Activated CD8-positive, alpha-beta memory T cell treated with anti-CD3 and anti-CD28 coated beads for 4 hours (primary cell): ENCODE measurements at regions not wholly inside any gene's neighbourhood (a gene's known extent, or its start where the extent isn't known, plus 50 kb on each side); places are given as distances from the start of the nearest gene placed in this dataset.

ENCODE experiments used
- DNase-seq, 2 donors: peaks; one replicate each; pipeline ENCODE4 v3.0.0-alpha.2; 2020; ENCODE audit warnings: low read depth in 2 of 2

GRCh38 chr3:174644287-174644686 is 214.8 kb upstream of the NAALADL2 start:
- no peak for DNase-seq

GRCh38 chr3:174651951-174652350 is 207.2 kb upstream of the NAALADL2 start:
- no peak for DNase-seq

GRCh38 chr3:174659511-174659910 is 199.6 kb upstream of the NAALADL2 start:
- no peak for DNase-seq

DNA sequence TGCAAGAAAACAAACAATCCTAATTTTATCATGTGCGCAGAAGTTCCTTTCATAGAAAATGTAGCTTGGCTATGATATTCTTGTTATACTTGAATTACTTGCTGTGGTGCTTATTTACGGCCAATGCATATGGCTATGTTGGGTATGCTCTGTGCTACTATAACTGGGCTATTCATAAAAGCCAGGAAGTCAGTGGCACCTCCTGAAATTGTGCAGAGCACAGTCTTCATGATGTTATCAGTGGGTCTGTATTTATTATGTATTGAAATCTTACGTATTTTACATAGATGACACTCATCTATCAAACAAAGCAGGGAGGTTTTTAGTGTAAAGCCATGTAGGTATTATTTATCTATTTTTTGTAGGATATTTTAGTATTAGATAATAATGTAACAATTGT is 196.5 kb upstream of the NAALADL2 start:
- DNase-seq, result no peak

DNA sequence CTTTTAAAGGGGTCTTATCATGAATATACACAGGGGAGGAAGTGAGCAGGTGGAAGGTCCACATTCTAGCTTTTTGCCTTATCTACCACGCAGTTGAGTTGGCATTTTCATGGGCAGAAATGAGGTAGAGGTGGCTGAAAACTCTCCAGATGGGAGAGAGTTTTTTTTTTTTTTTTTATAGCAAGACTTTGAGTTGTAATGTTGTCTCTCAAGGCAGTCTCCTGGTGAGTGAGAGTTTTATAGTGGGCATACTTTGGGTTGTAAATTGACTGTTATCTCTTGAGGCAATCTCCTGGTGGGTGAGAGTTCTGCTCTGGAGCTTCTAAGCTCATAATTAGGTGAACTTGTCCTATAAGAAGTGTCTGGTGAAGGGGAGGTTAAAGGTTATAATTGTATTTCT is 191.7 kb upstream of the NAALADL2 start:
- no peak for DNase-seq

- no peak for DNase-seq
Measured at GRCh38 chr3:174675406-174675805, 183.7 kb upstream of the NAALADL2 start.

DNA sequence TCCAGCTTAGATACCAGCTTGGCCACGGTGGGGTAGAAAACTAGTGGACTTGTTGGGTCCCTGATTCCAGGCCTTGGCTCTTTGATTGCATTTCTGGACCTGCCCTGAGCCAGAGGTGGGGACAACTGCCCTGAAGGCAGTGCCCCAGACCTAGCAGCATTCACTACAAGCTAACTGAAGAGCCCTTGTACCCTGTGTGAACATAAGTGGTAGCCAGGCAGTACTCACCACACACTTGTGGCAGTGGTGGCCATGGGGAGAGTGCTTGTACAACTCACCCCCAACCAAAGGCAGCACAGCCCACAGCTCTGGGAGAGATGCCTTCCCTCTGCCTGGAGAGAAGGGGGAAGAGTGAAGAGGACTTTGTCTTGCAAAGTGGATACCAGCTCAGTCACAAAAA is 177.3 kb upstream of the NAALADL2 start:
- no peak for DNase-seq

- no peak for DNase-seq
Measured at GRCh38 chr3:174685796-174686195, 173.3 kb upstream of the NAALADL2 start.

GRCh38 chr3:174697310-174697709 is 161.8 kb upstream of the NAALADL2 start:
- no peak for DNase-seq

DNA sequence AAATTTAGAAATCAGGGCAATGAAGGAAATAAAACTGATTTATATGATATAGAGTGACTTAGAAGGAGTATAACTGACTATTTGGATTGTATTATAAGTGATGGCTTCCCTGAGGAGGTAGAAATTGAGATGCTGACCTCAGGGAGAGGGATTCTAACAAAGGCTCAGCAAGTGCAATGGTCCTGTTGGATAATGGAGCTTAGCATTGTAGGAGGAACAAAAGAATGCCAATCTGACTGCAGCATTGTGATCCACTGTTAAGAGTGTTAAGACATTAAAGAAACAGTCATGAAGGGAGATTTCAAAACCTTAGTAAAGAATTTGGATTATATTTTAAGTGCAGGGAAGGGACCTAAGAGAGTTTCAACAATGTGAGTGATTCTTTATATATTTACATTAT is 158.4 kb upstream of the NAALADL2 start:
- DNase-seq, result no peak

DNA sequence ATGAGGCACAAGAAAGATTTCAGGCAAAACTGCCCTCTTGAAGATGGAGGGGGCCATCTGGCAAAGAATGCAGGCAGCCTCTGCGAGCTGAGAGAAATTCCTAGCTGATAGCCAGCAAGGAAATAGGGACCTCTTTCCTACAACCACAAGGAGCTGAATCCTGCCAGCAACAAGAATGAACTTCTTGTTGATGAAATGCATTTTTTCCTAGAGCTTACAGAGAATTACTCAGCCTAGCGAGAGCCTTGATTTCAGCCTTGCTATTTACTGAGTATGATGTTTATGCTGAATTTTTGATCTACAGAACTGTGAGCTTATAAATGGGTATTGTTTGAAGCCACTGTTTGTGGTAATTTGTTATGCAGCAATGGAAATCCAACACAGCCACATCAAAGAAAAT is 148.5 kb upstream of the NAALADL2 start:
- no peak for DNase-seq

GRCh38 chr3:174715386-174715785 is 143.7 kb upstream of the NAALADL2 start:
- DNase-seq, result no peak

DNA sequence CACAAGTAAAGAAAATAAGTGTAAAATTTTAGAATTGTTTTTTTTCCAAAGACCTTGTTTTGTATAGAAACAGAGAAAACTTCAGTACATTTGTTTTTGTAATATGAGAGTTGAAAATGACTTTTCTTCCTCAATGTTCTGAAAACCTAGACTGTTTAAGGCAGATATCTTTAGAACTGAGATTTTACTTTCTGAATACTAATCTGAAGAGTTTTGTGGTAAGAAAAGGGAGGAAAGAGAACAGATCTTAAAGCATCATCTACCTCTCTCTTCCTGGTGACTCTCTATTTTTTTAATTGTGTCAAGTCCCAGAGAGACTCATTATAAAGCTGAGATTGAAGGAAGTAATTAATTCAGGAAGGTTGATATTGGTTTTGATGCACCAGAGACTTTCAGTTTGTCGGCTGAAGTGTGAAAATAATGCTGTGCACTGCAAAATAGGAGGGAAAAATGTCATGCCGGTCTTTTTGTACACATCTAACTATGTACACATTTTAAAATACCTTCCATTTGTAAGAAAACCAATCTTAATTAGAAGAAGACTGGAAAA is 142.1 kb upstream of the NAALADL2 start:
- DNase-seq, result no peak

GRCh38 chr3:174720717-174721116 is 138.4 kb upstream of the NAALADL2 start:
- DNase-seq, result no peak

DNA sequence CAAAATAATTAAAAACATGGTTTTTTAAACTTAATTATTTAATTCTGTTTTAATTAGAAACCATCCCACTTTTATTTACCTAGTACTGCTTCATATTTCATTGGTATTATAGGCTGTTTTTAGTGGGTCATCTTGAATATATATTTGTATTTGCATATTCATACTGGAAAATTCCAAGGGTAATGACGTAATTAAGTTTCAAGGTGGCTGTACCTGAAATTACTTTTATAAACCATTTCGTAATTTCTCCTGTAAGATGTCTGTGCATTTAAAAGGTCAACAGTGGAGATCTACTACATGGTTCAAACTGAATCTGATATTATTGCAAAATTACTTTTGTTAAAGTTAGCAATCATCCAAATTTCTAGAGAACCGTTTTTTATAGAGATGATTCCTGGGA is 133.8 kb upstream of the NAALADL2 start:
- no peak for DNase-seq

- DNase-seq, result no peak
Measured at GRCh38 chr3:174737966-174738365, 121.2 kb upstream of the NAALADL2 start.

GRCh38 chr3:174749143-174749542 is 110.0 kb upstream of the NAALADL2 start:
- no peak for DNase-seq

DNA sequence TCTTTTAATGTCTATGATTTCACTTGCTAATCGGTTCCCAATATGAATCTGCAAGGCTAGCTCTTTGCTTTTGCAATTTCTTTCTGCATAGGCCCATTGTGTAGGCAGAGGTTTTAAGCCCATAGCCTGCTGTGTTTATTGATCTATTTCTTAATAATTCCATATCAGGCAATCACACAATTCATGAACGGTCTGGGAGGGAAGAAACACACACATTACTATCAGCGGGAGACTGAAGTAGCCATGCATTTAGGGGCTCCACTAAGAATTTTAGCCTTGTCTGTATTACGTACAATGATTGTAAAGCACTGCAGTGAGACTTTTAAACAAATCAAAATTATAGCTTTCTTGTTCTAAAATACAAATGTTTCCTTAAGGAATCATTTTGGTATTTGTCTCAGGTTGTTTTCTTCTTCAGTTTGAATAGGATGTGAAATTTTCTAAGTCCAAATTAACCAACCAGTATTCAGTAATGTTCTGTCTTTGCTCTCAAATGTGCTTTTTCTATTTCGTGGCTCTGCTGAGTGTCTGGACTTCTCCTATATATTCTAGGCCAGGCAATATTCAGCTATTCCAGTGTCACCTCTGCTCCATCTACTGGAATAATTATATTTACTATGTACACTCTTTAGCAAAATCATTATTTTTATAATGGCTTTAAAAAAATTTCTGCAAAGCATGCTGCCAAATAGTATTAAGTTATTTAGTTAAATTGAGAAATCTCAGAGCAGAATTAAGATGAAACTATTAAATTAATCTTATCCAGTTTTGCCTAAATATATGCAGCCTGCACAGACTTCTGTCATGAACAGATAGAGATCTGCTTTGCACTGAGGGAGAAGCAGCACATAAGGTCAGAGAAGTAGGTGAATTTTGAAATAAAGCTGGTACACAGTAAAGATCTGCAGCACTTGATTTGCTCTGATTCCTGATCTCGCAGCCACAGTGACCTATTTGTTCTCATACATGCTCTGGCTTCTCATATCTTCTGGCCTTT is 103.0 kb upstream of the NAALADL2 start:
- DNase-seq, result no peak

GRCh38 chr3:174758943-174759342 is 100.2 kb upstream of the NAALADL2 start:
- no peak for DNase-seq

- DNase-seq, result no peak
Measured at GRCh38 chr3:174767406-174767805, 91.7 kb upstream of the NAALADL2 start.

- no peak for DNase-seq
Measured at GRCh38 chr3:174767853-174768382, 91.2 kb upstream of the NAALADL2 start.

DNA sequence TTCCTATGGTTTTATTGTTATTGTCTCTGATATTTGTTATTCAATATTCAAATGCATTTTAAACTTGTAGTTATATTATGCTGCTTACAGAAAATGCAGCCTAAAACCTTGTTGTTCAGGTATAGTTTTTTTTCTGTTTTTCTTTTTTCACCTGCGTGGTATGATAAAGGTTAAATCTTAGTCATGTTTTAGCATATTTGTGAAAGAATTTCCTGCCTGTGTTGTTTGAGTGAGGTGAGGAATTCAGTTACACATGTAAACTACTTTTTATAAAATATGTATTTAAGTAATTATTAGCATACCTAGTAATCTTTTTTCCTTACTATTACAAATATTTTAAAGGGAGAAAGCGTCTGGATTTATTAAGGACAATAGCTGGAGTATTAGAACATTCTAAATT is 90.0 kb upstream of the NAALADL2 start:
- DNase-seq, result no peak

- DNase-seq, result no peak
Measured at GRCh38 chr3:174775603-174776002, 83.5 kb upstream of the NAALADL2 start.
